ENCODE measurements at regions not wholly inside any gene's neighbourhood (a gene's known extent, or its start where the extent isn't known, plus 50 kb on each side); places are given as distances from the start of the nearest gene placed in this dataset.

DNA sequence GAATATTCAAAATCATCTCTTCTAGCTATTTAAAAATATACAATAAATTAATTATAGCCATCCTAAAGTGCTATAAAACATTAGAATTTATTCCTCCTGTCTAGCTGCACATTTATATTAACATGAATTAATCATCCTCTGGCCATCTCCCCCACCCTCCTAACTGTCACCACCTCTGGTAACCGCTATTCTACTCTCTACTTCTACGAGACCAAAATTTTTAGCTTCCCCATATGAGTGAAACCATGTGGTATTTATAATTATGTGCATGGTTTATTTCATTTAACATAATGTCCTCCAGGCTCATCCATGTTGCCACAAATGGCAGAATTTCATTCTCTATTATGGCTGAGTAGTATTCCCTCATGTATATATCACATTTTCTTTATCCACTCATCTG lies 265.2 kb downstream of the COG6 start:
- no peak overlapping the region for H3K4me2 ChIP-seq (ENCODE audit: low read length)
- no peaks in the 10 kb centered on the region for H4K20me1 ChIP-seq (ENCODE audit: insufficient read depth, low read length)
- no peaks in the 10 kb centered on the region for H3K79me2 ChIP-seq (ENCODE audit: insufficient read depth, low read length)
- no peak for TF ChIP-seq EZH2 (IDR thresholded peaks at IDR 0.05; ENCODE audit: borderline replicate concordance, low read length)
- TF ChIP-seq, protein P1, sequence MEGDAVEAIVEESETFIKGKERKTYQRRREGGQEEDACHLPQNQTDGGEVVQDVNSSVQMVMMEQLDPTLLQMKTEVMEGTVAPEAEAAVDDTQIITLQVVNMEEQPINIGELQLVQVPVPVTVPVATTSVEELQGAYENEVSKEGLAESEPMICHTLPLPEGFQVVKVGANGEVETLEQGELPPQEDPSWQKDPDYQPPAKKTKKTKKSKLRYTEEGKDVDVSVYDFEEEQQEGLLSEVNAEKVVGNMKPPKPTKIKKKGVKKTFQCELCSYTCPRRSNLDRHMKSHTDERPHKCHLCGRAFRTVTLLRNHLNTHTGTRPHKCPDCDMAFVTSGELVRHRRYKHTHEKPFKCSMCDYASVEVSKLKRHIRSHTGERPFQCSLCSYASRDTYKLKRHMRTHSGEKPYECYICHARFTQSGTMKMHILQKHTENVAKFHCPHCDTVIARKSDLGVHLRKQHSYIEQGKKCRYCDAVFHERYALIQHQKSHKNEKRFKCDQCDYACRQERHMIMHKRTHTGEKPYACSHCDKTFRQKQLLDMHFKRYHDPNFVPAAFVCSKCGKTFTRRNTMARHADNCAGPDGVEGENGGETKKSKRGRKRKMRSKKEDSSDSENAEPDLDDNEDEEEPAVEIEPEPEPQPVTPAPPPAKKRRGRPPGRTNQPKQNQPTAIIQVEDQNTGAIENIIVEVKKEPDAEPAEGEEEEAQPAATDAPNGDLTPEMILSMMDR (IDR thresholded peaks at IDR 0.05; ENCODE audit: low read length): no peak
- no peaks in the 10 kb centered on the region for H3F3A ChIP-seq (ENCODE audit: insufficient read depth, low read length)
- no peak overlapping the region for H2AFZ ChIP-seq (ENCODE audit: low read length)
- no peak overlapping the region for H3K4me3 ChIP-seq (ENCODE audit: low read depth, low read length, poor library complexity, severe bottlenecking)
- H3K9me3 ChIP-seq (ENCODE audit: low read length): peaks cover 9% of the 10 kb centered on the region; the same call in 1 of the 2 replicates
- H3K27ac ChIP-seq (ENCODE audit: low read depth, low read length, poor library complexity, severe bottlenecking): no peak overlapping the region
- no peaks in the 10 kb centered on the region for H3K4me1 ChIP-seq (ENCODE audit: insufficient read depth, low read length, severe bottlenecking)
- no peak overlapping the region for H3K9ac ChIP-seq (ENCODE audit: low read length)
- no peaks in the 10 kb centered on the region for H3K36me3 ChIP-seq (ENCODE audit: insufficient read depth, low read length)
- H3K27me3 ChIP-seq (ENCODE audit: insufficient read depth, low read length): no peaks in the 10 kb centered on the region
- no peaks in the 10 kb centered on the region for H3K9me2 ChIP-seq (ENCODE audit: low read depth, low read length)

DNA sequence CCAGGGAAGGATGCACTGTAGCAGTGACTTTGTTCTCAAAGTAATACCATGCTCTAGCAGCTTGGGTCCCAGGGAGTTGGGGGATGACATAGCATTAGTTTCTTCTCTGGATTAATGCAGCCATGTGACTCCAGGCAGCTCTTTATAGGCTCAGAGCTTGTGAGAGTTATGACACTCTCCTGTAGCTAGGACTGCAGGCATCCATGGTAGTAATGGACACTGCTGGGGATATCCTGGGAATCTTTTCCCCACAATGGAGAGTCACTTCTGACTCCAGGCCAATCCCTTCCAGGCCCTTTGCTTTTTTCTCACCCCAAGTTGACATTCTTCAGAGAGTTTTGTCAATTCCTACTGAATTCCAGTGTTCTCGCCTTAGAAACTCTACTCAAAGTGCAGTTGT lies 270.9 kb downstream of the COG6 start:
- H3K27me3 ChIP-seq (ENCODE audit: insufficient read depth, low read length): no peaks in the 10 kb centered on the region
- no peaks in the 10 kb centered on the region for H3K36me3 ChIP-seq (ENCODE audit: insufficient read depth, low read length)
- no peak for TF ChIP-seq EZH2 (IDR thresholded peaks at IDR 0.05; ENCODE audit: borderline replicate concordance, low read length)
- TF ChIP-seq, protein P1 (IDR thresholded peaks at IDR 0.05; ENCODE audit: low read length): no peak
- H3K4me3 ChIP-seq (ENCODE audit: low read depth, low read length, poor library complexity, severe bottlenecking): no peak overlapping the region
- H3K79me2 ChIP-seq (ENCODE audit: insufficient read depth, low read length): no peaks in the 10 kb centered on the region
- peaks cover 9% of the 10 kb centered on the region; the same call in 1 of the 2 replicates for H3K9me3 ChIP-seq (ENCODE audit: low read length)
- H3K4me2 ChIP-seq (ENCODE audit: low read length): no peak overlapping the region
- H2AFZ ChIP-seq (ENCODE audit: low read length): no peak overlapping the region
- no peak overlapping the region for H3K27ac ChIP-seq (ENCODE audit: low read depth, low read length, poor library complexity, severe bottlenecking)
- H3K4me1 ChIP-seq (ENCODE audit: insufficient read depth, low read length, severe bottlenecking): no peaks in the 10 kb centered on the region
- H3K9ac ChIP-seq (ENCODE audit: low read length): no peak overlapping the region
- H3F3A ChIP-seq (ENCODE audit: insufficient read depth, low read length): no peaks in the 10 kb centered on the region
- H4K20me1 ChIP-seq (ENCODE audit: insufficient read depth, low read length): no peaks in the 10 kb centered on the region
- no peaks in the 10 kb centered on the region for H3K9me2 ChIP-seq (ENCODE audit: low read depth, low read length)

DNA sequence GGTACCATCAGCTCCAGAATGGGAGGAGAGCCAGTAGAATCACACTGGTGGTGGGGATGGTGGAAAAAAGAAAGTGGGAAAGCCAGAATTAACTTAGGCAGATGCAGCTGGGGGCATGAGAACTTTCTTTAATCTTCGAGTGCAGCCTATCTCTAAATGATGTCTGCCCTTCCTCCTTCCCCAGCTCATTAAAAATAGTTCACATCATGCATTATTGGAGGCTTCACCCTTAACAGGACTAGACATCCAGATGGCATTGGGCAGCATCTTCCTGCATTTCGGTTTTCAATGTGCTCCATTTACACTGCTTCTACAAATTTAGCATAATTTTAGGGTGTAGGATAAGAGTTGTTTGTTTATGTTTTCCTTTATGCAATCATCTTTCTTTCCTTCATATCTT lies 272.8 kb downstream of the COG6 start:
- no peak overlapping the region for H3K27ac ChIP-seq (ENCODE audit: low read depth, low read length, poor library complexity, severe bottlenecking)
- H3K9me2 ChIP-seq (ENCODE audit: low read depth, low read length): no peaks in the 10 kb centered on the region
- 0 out of 2 replicates have a peak, but pooled peaks cover 3% of the 10 kb centered on the region for H3K9me3 ChIP-seq (ENCODE audit: low read length)
- no peak overlapping the region for H2AFZ ChIP-seq (ENCODE audit: low read length)
- TF ChIP-seq EZH2 (IDR thresholded peaks at IDR 0.05; ENCODE audit: borderline replicate concordance, low read length): no peak
- TF ChIP-seq, protein P1 (IDR thresholded peaks at IDR 0.05; ENCODE audit: low read length): no peak
- no peak overlapping the region for H3K4me3 ChIP-seq (ENCODE audit: low read depth, low read length, poor library complexity, severe bottlenecking)
- H3K27me3 ChIP-seq (ENCODE audit: insufficient read depth, low read length): no peaks in the 10 kb centered on the region
- no peak overlapping the region for H3K4me2 ChIP-seq (ENCODE audit: low read length)
- H3F3A ChIP-seq (ENCODE audit: insufficient read depth, low read length): no peaks in the 10 kb centered on the region
- no peaks in the 10 kb centered on the region for H4K20me1 ChIP-seq (ENCODE audit: insufficient read depth, low read length)
- H3K9ac ChIP-seq (ENCODE audit: low read length): no peak overlapping the region
- no peaks in the 10 kb centered on the region for H3K4me1 ChIP-seq (ENCODE audit: insufficient read depth, low read length, severe bottlenecking)
- no peaks in the 10 kb centered on the region for H3K36me3 ChIP-seq (ENCODE audit: insufficient read depth, low read length)
- no peaks in the 10 kb centered on the region for H3K79me2 ChIP-seq (ENCODE audit: insufficient read depth, low read length)
